ENCODE measurements at regions not wholly inside any gene's neighbourhood (a gene's known extent, or its start where the extent isn't known, plus 50 kb on each side); places are given as distances from the start of the nearest gene placed in this dataset.

DNA sequence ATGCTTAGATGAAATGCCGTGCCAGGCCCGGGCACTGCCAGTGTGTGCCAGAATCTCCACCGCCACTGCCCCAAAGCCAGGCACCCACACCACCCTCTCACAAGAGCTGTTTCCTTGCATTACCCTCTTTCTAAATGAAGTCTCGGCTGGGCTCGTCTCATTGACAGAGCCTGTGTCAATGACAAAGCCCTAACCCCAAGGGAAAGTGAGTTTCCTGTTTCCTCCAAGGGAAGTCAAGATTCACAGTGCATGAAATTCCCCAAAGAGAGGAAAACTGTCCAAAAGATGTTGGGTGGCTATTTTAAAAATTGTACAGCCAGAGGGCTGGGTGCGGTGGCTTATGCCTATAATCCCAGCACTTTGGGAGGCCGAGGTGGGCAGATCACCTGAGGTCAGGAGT lies 75.4 kb upstream of the AKAP12 start:
- no peaks in the 10 kb centered on the region for H3F3A ChIP-seq (replicated peaks; ENCODE audit: insufficient read depth)
- H2AFZ ChIP-seq (ENCODE audit: low read depth) = no peak overlapping the region
- WGBS (ENCODE audit: low lambda C conversion rate) = 79% methylated on average over 7 of the region's 7 CpGs
- no peaks in the 10 kb centered on the region for H3K36me3 ChIP-seq (replicated peaks in 1 of 2; ENCODE audit: control insufficient read depth in 1 of 2, insufficient read depth in 2 of 2, low read length in 1 of 2)
- H3K9me3 ChIP-seq = no peaks in the 10 kb centered on the region
- H3K79me2 ChIP-seq (ENCODE audit: insufficient read depth) = no peaks in the 10 kb centered on the region
- no peak overlapping the region for H3K27ac ChIP-seq (ENCODE audit: low read depth in 2 of 2, low read length in 1 of 2)
- no peak overlapping the region for H3K9ac ChIP-seq
- no peaks in the 10 kb centered on the region for H3K9me2 ChIP-seq
- H3K4me3 ChIP-seq (ENCODE audit: low read depth in 2 of 2, low read length in 1 of 2) = no peak overlapping the region
- CTCF ChIA-PET = interaction anchor here (1.5 kb wide), 1 partner anchor 150 kb away, joined by 4 read pairs; no protein-coding TSS in a partner anchor
- POLR2A ChIA-PET = no interaction called here
- DNase-seq = no peak
- TF ChIP-seq, protein P1, sequence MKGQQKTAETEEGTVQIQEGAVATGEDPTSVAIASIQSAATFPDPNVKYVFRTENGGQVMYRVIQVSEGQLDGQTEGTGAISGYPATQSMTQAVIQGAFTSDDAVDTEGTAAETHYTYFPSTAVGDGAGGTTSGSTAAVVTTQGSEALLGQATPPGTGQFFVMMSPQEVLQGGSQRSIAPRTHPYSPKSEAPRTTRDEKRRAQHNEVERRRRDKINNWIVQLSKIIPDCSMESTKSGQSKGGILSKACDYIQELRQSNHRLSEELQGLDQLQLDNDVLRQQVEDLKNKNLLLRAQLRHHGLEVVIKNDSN (IDR thresholded peaks at IDR 0.05; ENCODE audit: borderline replicate concordance, low read depth) = no peak
- TF ChIP-seq SIN3A (IDR thresholded peaks at IDR 0.05; ENCODE audit: borderline replicate concordance, low read depth, low read length) (no peak), JUND (IDR thresholded peaks at IDR 0.05) (no peak)
- H4K20me1 ChIP-seq (ENCODE audit: insufficient read depth) = no peaks in the 10 kb centered on the region
- no peaks in the 10 kb centered on the region for H3K4me1 ChIP-seq (ENCODE audit: control insufficient read depth in 1 of 2, insufficient read depth in 2 of 2, low read depth in 1 of 2, low read length in 1 of 2)
- H3K4me2 ChIP-seq = no peak overlapping the region
- H3K27me3 ChIP-seq (ENCODE audit: insufficient read depth) = no peaks in the 10 kb centered on the region

DNA sequence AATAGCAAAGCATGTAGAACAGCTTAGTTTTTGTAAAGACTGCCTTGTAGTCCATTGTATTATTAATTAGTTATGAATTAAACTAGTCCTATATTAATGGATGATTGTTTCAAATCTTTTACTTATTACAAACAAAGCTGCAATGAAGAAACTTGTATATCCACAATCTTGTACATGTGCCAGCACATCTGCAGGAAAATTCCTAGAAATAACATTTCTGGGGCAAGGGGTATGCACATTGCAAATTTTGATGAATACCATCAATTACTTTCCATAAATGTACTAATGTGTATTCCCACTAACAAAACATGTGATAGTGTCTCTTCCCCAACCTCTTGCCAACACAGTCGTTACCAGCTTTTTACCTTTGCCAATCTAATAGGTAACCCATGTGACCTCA lies 73.6 kb upstream of the AKAP12 start:
- WGBS (ENCODE audit: low lambda C conversion rate) = 100% methylated on average over 1 of the region's 1 CpG
- no peak overlapping the region for H3K4me2 ChIP-seq
- ChIA-PET CTCF (interaction anchor here (1.0 kb wide), 1 partner anchor 169 kb away, joined by 4 read pairs; no protein-coding TSS in a partner anchor), POLR2A (no interaction called here)
- no peak overlapping the region for H2AFZ ChIP-seq (ENCODE audit: low read depth)
- TF ChIP-seq EP300 (IDR thresholded peaks at IDR 0.05; ENCODE audit: borderline replicate concordance in 1 of 2, low read depth in 1 of 2, low read length in 1 of 2) (no peak), FOXM1 (IDR thresholded peaks at IDR 0.05; ENCODE audit: low read depth) (no peak), NFIC (IDR thresholded peaks at IDR 0.05; ENCODE audit: borderline replicate concordance) (no peak), CHD2 (IDR thresholded peaks at IDR 0.05; ENCODE audit: low read length, partially characterized antibody) (no peak), RAD21 (IDR thresholded peaks at IDR 0.05; ENCODE audit: low read length) (no peak), ELF1 (IDR thresholded peaks at IDR 0.05) (no peak), SMC3 (IDR thresholded peaks at IDR 0.05; ENCODE audit: low read depth, low read length) (no peak), GABPA (IDR thresholded peaks at IDR 0.05; ENCODE audit: low read depth) (no peak), POLR2AphosphoS5 (IDR thresholded peaks at IDR 0.05; ENCODE audit: low read depth, low read length) (no peak), MXI1 (IDR thresholded peaks at IDR 0.05; ENCODE audit: low read depth, low read length) (no peak), TCF12 (IDR thresholded peaks at IDR 0.05) (no peak), RCOR1 (IDR thresholded peaks at IDR 0.05; ENCODE audit: low read length) (no peak)
- TF ChIP-seq, protein P2, sequence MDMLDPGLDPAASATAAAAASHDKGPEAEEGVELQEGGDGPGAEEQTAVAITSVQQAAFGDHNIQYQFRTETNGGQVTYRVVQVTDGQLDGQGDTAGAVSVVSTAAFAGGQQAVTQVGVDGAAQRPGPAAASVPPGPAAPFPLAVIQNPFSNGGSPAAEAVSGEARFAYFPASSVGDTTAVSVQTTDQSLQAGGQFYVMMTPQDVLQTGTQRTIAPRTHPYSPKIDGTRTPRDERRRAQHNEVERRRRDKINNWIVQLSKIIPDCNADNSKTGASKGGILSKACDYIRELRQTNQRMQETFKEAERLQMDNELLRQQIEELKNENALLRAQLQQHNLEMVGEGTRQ (IDR thresholded peaks at IDR 0.05; ENCODE audit: borderline replicate concordance, low read depth, low read length) = no peak
- TF ChIP-seq, protein P3, sequence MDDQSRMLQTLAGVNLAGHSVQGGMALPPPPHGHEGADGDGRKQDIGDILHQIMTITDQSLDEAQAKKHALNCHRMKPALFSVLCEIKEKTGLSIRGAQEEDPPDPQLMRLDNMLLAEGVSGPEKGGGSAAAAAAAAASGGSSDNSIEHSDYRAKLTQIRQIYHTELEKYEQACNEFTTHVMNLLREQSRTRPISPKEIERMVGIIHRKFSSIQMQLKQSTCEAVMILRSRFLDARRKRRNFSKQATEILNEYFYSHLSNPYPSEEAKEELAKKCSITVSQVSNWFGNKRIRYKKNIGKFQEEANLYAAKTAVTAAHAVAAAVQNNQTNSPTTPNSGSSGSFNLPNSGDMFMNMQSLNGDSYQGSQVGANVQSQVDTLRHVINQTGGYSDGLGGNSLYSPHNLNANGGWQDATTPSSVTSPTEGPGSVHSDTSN (IDR thresholded peaks at IDR 0.05) = no peak
- TF ChIP-seq, protein P4, sequence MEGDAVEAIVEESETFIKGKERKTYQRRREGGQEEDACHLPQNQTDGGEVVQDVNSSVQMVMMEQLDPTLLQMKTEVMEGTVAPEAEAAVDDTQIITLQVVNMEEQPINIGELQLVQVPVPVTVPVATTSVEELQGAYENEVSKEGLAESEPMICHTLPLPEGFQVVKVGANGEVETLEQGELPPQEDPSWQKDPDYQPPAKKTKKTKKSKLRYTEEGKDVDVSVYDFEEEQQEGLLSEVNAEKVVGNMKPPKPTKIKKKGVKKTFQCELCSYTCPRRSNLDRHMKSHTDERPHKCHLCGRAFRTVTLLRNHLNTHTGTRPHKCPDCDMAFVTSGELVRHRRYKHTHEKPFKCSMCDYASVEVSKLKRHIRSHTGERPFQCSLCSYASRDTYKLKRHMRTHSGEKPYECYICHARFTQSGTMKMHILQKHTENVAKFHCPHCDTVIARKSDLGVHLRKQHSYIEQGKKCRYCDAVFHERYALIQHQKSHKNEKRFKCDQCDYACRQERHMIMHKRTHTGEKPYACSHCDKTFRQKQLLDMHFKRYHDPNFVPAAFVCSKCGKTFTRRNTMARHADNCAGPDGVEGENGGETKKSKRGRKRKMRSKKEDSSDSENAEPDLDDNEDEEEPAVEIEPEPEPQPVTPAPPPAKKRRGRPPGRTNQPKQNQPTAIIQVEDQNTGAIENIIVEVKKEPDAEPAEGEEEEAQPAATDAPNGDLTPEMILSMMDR (IDR thresholded peaks at IDR 0.05) = no peak
- no peaks in the 10 kb centered on the region for H3K36me3 ChIP-seq (replicated peaks in 1 of 2; ENCODE audit: control insufficient read depth in 1 of 2, insufficient read depth in 2 of 2, low read length in 1 of 2)
- H4K20me1 ChIP-seq (ENCODE audit: insufficient read depth) = no peaks in the 10 kb centered on the region
- no peak for DNase-seq
- no peaks in the 10 kb centered on the region for H3K79me2 ChIP-seq (ENCODE audit: insufficient read depth)
- no peak overlapping the region for H3K9ac ChIP-seq
- no peaks in the 10 kb centered on the region for H3K9me2 ChIP-seq
- H3K27ac ChIP-seq (ENCODE audit: low read depth in 2 of 2, low read length in 1 of 2) = no peak overlapping the region
- no peak overlapping the region for H3K4me3 ChIP-seq (ENCODE audit: low read depth in 2 of 2, low read length in 1 of 2)
- no peaks in the 10 kb centered on the region for H3F3A ChIP-seq (replicated peaks; ENCODE audit: insufficient read depth)
- H3K9me3 ChIP-seq = no peaks in the 10 kb centered on the region
- H3K27me3 ChIP-seq (ENCODE audit: insufficient read depth) = no peaks in the 10 kb centered on the region
- H3K4me1 ChIP-seq (ENCODE audit: control insufficient read depth in 1 of 2, insufficient read depth in 2 of 2, low read depth in 1 of 2, low read length in 1 of 2) = no peaks in the 10 kb centered on the region
